ENCODE measurements at regions not wholly inside any gene's neighbourhood (a gene's known extent, or its start where the extent isn't known, plus 50 kb on each side); places are given as distances from the start of the nearest gene placed in this dataset.

DNA sequence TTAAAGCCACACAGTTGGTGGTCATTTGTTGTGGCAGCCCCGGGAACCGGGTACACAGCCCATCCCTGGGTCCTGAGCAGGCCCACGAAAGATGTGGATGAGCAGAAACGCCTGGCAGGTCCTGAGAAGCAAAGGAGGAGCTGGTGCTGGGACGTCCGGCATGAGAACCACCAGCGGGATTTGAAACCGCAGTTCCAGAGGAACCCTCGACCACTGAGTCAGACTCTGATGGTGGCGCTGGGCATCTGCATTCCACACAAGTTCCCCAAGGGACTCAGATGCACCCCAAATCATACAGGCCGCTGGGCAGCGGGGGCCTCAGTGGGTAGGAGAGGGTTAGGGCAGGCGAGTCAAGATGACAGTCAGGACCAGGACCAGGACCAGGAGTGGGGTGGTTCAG, 363.0 kb downstream of the SHANK2 start:
- DNase-seq (ENCODE audit: extremely low spot score): no peak
- CTCF ChIA-PET: no interaction called here
- POLR2A ChIA-PET: no interaction called here
- TF ChIP-seq TARDBP (IDR thresholded peaks at IDR 0.05) (no peak), ARNT (IDR thresholded peaks at IDR 0.05) (no peak), L3MBTL2 (conservative IDR thresholded peaks at IDR 0.05) (no peak), BHLHE40 (IDR thresholded peaks at IDR 0.05; ENCODE audit: borderline replicate concordance) (no peak), NFRKB (IDR thresholded peaks at IDR 0.05) (no peak), FOXK2 (IDR thresholded peaks at IDR 0.05) (no peak), HDGF (IDR thresholded peaks at IDR 0.05; ENCODE audit: borderline replicate concordance) (no peak), SP1 (IDR thresholded peaks at IDR 0.05) (no peak)

DNA sequence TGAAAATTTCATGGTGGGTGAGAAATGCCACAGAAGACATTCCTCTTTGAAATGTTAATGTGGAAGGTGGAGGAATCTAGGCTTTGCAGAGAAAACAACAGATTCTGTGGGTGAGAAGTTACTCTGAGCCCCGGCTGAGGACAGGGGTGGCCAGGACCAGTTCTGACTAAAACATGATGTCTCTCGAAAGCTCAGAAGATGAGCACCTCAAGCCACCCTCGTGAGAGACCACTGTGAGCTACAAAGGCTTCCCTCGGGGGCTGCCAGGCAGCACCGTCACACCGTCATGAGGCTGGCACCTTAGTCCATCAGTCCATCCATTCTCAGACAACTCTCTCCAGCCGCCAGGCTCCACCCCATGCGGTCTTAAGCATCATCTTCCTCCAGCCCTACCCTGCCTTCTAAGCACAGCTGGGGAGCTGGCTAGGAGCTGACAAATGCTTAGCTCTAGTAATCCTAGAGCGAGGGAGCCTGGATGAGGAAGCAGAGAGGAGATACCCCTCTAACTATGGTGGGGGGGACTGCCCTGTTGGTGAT, 360.5 kb downstream of the SHANK2 start:
- POLR2A ChIA-PET: no interaction called here
- DNase-seq (ENCODE audit: extremely low spot score): no peak
- CTCF ChIA-PET: no interaction called here

DNA sequence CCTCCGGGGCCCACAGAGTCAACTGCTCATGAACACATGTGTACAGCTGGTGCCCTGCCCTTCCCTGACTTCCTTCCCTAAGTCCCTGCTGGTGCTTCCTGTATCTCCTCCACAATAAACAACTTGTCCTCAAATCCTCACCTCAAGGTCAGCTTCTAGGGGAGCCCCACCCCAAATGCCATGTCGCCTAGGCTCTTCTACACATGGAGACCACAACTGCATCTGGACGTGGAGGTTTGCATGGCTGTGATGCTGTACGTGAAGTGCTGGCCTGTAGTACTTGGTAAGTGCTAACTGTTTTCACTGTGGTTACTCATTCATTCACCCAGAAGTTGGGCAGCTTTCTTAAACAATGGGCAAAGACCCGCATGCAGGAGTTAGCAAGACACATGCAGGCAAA, 359.5 kb downstream of the SHANK2 start:
- no peak for TF ChIP-seq ARNT (IDR thresholded peaks at IDR 0.05)
- no peak for TF ChIP-seq FOXM1 (IDR thresholded peaks at IDR 0.05; ENCODE audit: borderline replicate concordance)
- no peak for TF ChIP-seq SP1 (IDR thresholded peaks at IDR 0.05)
- TF ChIP-seq NFRKB (IDR thresholded peaks at IDR 0.05): no peak
- TF ChIP-seq ELF4 (IDR thresholded peaks at IDR 0.05): no peak
- TF ChIP-seq LEF1 (IDR thresholded peaks at IDR 0.05; ENCODE audit: borderline replicate concordance): no peak
- no peak for TF ChIP-seq CTBP1 (IDR thresholded peaks at IDR 0.05; ENCODE audit: borderline replicate concordance)
- ChIA-PET CTCF (no interaction called here), POLR2A (no interaction called here)
- no peak for DNase-seq (ENCODE audit: extremely low spot score)

More for the DNA sequence above, 360.5 kb downstream of the SHANK2 start:
- TF ChIP-seq ARNT (IDR thresholded peaks at IDR 0.05) (no peak), ELF4 (IDR thresholded peaks at IDR 0.05) (no peak), HDGF (IDR thresholded peaks at IDR 0.05; ENCODE audit: borderline replicate concordance) (no peak), LEF1 (IDR thresholded peaks at IDR 0.05; ENCODE audit: borderline replicate concordance) (no peak), FOXM1 (IDR thresholded peaks at IDR 0.05; ENCODE audit: borderline replicate concordance) (no peak), SP1 (IDR thresholded peaks at IDR 0.05) (no peak), CTBP1 (IDR thresholded peaks at IDR 0.05; ENCODE audit: borderline replicate concordance) (no peak), BHLHE40 (IDR thresholded peaks at IDR 0.05; ENCODE audit: borderline replicate concordance) (no peak), ZNF384 (IDR thresholded peaks at IDR 0.05) (no peak), TARDBP (IDR thresholded peaks at IDR 0.05) (no peak)
- TF ChIP-seq, protein P1, sequence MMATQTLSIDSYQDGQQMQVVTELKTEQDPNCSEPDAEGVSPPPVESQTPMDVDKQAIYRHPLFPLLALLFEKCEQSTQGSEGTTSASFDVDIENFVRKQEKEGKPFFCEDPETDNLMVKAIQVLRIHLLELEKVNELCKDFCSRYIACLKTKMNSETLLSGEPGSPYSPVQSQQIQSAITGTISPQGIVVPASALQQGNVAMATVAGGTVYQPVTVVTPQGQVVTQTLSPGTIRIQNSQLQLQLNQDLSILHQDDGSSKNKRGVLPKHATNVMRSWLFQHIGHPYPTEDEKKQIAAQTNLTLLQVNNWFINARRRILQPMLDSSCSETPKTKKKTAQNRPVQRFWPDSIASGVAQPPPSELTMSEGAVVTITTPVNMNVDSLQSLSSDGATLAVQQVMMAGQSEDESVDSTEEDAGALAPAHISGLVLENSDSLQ (IDR thresholded peaks at IDR 0.05): no peak

DNA sequence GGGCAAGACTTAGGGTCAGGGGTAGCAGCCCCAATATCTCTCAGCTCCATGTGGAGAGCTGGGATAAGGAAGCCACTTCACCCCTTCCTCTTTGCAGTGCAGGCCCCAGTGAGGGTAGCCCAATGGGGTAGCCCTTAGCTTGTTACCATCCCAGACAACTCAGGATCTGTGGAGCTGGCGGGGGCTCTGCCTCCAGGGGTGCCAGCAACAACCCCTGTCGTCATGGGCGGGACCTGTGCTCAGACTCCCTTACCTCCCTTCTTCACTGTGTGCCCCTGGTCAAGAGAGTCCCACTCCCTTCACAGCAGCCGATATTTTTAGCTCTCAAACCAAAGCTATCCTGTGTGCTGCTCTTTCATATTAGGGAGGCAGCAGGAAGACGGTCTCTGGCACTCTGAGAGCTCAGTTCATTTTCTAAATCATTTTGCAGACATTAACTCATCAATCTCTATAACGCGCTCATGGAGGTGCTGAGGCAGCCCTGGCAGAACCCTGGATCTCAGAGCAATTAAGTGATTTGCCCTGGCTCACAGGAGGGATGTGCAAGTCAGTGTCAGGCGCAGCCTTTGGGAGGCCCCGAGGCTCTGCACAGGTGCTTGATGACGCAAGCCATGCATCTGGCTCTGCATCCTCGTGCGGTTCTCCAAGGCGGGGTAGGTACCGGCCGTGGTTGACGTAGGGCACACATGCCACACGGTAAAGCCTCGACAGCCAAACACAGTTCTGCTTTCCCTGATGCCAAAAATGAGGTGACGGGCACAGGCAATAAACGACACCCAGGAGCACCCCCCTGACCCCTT, 357.6 kb downstream of the SHANK2 start:
- CTCF ChIA-PET: no interaction called here
- POLR2A ChIA-PET: no interaction called here
- TF ChIP-seq CTBP1 (IDR thresholded peaks at IDR 0.05; ENCODE audit: borderline replicate concordance): no peak
- no peak for TF ChIP-seq BHLHE40 (IDR thresholded peaks at IDR 0.05; ENCODE audit: borderline replicate concordance)
- TF ChIP-seq FOXA1 (IDR thresholded peaks at IDR 0.05): no peak
- no peak for TF ChIP-seq LEF1 (IDR thresholded peaks at IDR 0.05; ENCODE audit: borderline replicate concordance)
- no peak for TF ChIP-seq HDGF (IDR thresholded peaks at IDR 0.05; ENCODE audit: borderline replicate concordance)
- TF ChIP-seq FOXM1 (IDR thresholded peaks at IDR 0.05; ENCODE audit: borderline replicate concordance): no peak
- no peak for TF ChIP-seq FOXK2 (IDR thresholded peaks at IDR 0.05)
- TF ChIP-seq L3MBTL2 (conservative IDR thresholded peaks at IDR 0.05): no peak
- TF ChIP-seq SUZ12 (IDR thresholded peaks at IDR 0.05): no peak
- TF ChIP-seq TARDBP (IDR thresholded peaks at IDR 0.05): no peak
- TF ChIP-seq ARNT (IDR thresholded peaks at IDR 0.05): no peak
- TF ChIP-seq, protein P1 (IDR thresholded peaks at IDR 0.05): no peak
- TF ChIP-seq ZNF384 (IDR thresholded peaks at IDR 0.05): no peak
- TF ChIP-seq ELF4 (IDR thresholded peaks at IDR 0.05): no peak
- TF ChIP-seq NFRKB (IDR thresholded peaks at IDR 0.05): no peak
- no peak for DNase-seq (ENCODE audit: extremely low spot score)

DNA sequence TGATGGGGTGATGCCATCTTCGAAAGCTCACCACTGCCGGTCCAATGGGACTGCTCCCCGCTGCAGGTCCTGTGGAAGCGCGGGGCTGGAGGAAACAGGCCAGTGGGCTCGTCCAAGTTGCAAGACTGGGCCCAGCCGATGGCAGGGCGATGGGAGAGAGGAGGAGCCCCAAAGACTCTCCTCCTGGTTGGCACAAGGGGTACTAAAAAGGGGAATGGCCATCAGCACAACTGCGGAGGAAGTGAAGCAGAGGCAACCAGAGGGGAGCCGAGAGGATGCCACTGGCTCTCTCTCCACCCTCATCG, 357.1 kb downstream of the SHANK2 start:
- no peak for DNase-seq (ENCODE audit: extremely low spot score)
- no peak for TF ChIP-seq HDGF (IDR thresholded peaks at IDR 0.05; ENCODE audit: borderline replicate concordance)
- no peak for TF ChIP-seq FOXM1 (IDR thresholded peaks at IDR 0.05; ENCODE audit: borderline replicate concordance)
- no peak for TF ChIP-seq FOXA1 (IDR thresholded peaks at IDR 0.05)
- no peak for TF ChIP-seq ARNT (IDR thresholded peaks at IDR 0.05)
- no peak for TF ChIP-seq CTBP1 (IDR thresholded peaks at IDR 0.05; ENCODE audit: borderline replicate concordance)
- no peak for TF ChIP-seq NFRKB (IDR thresholded peaks at IDR 0.05)
- no peak for TF ChIP-seq BHLHE40 (IDR thresholded peaks at IDR 0.05; ENCODE audit: borderline replicate concordance)
- TF ChIP-seq L3MBTL2 (conservative IDR thresholded peaks at IDR 0.05): no peak
- TF ChIP-seq ELF4 (IDR thresholded peaks at IDR 0.05): no peak
- no peak for TF ChIP-seq LEF1 (IDR thresholded peaks at IDR 0.05; ENCODE audit: borderline replicate concordance)
- CTCF ChIA-PET: no interaction called here
- POLR2A ChIA-PET: no interaction called here

DNA sequence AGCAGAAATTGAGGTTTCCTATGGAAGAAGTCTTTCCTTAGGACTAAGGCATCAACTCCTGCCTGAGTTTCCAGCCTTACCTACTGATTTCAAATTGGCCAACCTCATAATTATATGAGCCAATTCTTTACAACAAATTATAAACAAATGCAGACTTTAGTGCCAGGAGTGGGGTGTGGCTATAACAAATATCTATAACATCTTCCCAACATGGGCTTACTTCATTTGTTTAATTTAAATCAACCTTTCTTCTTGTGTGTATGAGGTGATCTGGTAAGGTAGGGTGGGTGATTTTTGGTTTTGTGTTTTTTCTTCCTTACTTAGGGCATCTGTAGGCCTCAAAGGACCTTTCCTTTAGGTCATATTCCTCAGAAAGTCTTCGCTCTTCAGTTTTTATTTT, 354.9 kb downstream of the SHANK2 start:
- DNase-seq (ENCODE audit: extremely low spot score): no peak
- ChIA-PET CTCF (interaction anchor here (0.6 kb wide), 1 partner anchor 190 kb away, joined by 4 read pairs; no protein-coding TSS in a partner anchor), POLR2A (no interaction called here)
- TF ChIP-seq, protein P1 (IDR thresholded peaks at IDR 0.05): no peak
- TF ChIP-seq LEF1 (IDR thresholded peaks at IDR 0.05; ENCODE audit: borderline replicate concordance) (no peak), BHLHE40 (IDR thresholded peaks at IDR 0.05; ENCODE audit: borderline replicate concordance) (no peak), FOXA1 (IDR thresholded peaks at IDR 0.05) (no peak), SUZ12 (IDR thresholded peaks at IDR 0.05) (no peak), CTBP1 (IDR thresholded peaks at IDR 0.05; ENCODE audit: borderline replicate concordance) (no peak), NFRKB (IDR thresholded peaks at IDR 0.05) (no peak), TARDBP (IDR thresholded peaks at IDR 0.05) (no peak), FOXM1 (IDR thresholded peaks at IDR 0.05; ENCODE audit: borderline replicate concordance) (no peak), FOXK2 (IDR thresholded peaks at IDR 0.05) (no peak), HDGF (IDR thresholded peaks at IDR 0.05; ENCODE audit: borderline replicate concordance) (no peak), SP1 (IDR thresholded peaks at IDR 0.05) (no peak), ELF4 (IDR thresholded peaks at IDR 0.05) (no peak), L3MBTL2 (conservative IDR thresholded peaks at IDR 0.05) (no peak)

All from HEK293T (cell line).